ENCODE measurements at regions not wholly inside any gene's neighbourhood (a gene's known extent, or its start where the extent isn't known, plus 50 kb on each side); places are given as distances from the start of the nearest gene placed in this dataset.
"Not testable (repeated sequence)": the region's sequence is repeated elsewhere in the genome, so short reads cannot be mapped to it uniquely, and the experiment has no call there.

- CTCF ChIA-PET = no interaction called here
- no peak for DNase-seq (ENCODE audit: extremely low spot score)
- POLR2A ChIA-PET = no interaction called here
- TF ChIP-seq CTCF (IDR thresholded peaks at IDR 0.05; ENCODE audit: control extremely low read depth, extremely low read depth, low read depth, missing control alignments) = no peak
Measured at GRCh38 chr20:40628877-40629276, 60.2 kb downstream of the MAFB start.

DNA sequence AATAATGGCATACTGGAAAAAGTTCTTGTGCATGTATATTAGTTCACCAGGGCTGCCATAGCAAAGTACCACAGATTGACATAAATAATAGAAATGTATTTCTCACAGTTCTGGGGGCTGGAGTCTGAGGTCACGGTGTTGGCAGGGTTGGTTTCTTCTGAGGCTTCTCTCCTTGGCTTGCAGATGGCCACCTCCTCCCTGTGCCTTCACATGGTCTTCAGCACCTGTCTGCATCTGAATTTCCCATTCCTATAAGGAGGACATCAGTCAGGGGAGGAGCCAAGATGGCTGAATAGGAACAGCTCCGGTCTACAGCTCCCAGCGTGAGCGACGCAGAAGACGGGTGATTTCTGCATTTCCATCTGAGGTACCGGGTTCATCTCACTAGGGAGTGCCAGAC is 70.0 kb downstream of the MAFB start:
- POLR2A ChIA-PET; CTCF ChIA-PET; DNase-seq (ENCODE audit: extremely low spot score): not testable (repeated sequence)

DNA sequence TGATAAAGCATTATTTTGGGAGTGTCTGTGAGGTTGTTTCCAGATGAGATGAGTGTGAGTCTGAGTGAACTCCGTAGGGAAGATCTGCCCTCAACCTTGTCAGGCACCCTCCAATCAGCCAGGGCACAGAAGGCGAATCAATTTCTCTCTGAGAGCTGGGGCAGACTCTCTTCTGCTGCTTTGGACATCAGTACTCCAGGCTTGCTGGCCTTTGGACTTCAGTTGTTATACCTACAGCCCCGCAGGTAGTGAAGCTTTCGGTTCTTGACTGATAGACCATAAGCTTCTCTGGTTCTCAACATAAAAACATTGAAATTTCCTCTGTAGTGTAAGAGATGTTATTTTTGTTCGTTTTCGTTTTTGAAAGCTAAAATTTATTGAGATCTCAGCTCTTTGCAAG is 71.4 kb downstream of the MAFB start:
- DNase-seq (ENCODE audit: extremely low spot score) = no peak
- CTCF ChIA-PET = no interaction called here
- POLR2A ChIA-PET = no interaction called here
- TF ChIP-seq CTCF (IDR thresholded peaks at IDR 0.05; ENCODE audit: control extremely low read depth, extremely low read depth, low read depth, missing control alignments) = no peak

DNA sequence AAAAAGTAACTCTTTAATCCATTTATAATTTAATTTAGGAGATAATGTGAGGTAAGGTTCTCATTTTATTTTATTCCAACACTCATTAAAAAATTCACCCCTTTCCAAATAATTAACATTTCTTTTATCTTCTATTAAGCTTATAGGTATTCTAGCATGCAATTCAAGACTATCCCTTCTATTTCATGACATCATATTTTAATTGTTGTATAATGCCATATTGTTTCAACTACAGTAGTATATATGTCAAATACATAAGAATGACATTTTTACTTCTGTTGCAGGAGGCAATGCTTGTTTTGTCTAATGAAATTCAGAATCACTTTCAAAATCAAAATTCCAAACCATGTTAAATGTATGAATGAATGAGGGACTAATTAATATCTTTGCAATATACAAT is 76.2 kb downstream of the MAFB start:
- no peak for TF ChIP-seq CTCF (IDR thresholded peaks at IDR 0.05; ENCODE audit: control extremely low read depth, extremely low read depth, low read depth, missing control alignments)
- ChIA-PET CTCF (no interaction called here), POLR2A (no interaction called here)

DNA sequence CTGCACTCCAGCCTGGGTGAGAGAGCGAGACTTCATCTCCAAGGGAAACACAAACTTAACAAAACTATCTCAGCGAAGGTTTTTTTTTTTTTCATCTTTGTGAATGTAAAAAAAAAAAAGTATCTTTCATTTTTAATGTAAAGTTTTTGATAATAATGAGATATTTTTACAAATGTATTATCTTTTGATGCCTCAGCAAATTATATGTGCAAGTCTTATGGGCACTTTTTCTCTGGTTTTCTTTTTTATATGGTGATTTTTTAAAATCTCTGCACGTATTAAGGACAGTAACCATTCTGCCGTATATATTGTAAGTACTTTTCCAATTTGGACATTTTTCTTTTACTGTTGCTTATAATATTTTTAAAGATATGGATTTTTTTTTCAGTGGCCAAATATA is 76.8 kb downstream of the MAFB start:
- ChIA-PET CTCF (no interaction called here), POLR2A (no interaction called here)
- DNase-seq (ENCODE audit: extremely low spot score) = no peak

More for the DNA sequence above, 76.2 kb downstream of the MAFB start:
- DNase-seq (ENCODE audit: extremely low spot score) = no peak

GRCh38 chr20:40610730-40611129 is 78.3 kb downstream of the MAFB start:
- no peak for TF ChIP-seq CTCF (IDR thresholded peaks at IDR 0.05; ENCODE audit: control extremely low read depth, extremely low read depth, low read depth, missing control alignments)
- POLR2A ChIA-PET = no interaction called here
- CTCF ChIA-PET = no interaction called here
- DNase-seq (ENCODE audit: extremely low spot score) = no peak

More for the DNA sequence above, 76.8 kb downstream of the MAFB start:
- TF ChIP-seq CTCF (IDR thresholded peaks at IDR 0.05; ENCODE audit: control extremely low read depth, extremely low read depth, low read depth, missing control alignments) = no peak

GRCh38 chr20:40607927-40608326 is 81.1 kb downstream of the MAFB start:
- CTCF ChIA-PET = no interaction called here
- TF ChIP-seq CTCF (IDR thresholded peaks at IDR 0.05; ENCODE audit: control extremely low read depth, extremely low read depth, low read depth, missing control alignments) = no peak
- POLR2A ChIA-PET = no interaction called here

More at GRCh38 chr20:40607927-40608326, 81.1 kb downstream of the MAFB start:
- no peak for DNase-seq (ENCODE audit: extremely low spot score)

Measured in GM10248 (cell line).